Mesothelial cell of epicardium (in vitro differentiated cells): ENCODE measurements at regions not wholly inside any gene's neighbourhood (a gene's known extent, or its start where the extent isn't known, plus 50 kb on each side); places are given as distances from the start of the nearest gene placed in this dataset.

Experiments used
- DNase-seq, 2 experiments: peaks; one replicate each; pipeline ENCODE4 v3.0.0; 2021; ENCODE audit warnings: low spot score in 2 of 2; ENCODE audit not compliant: unreplicated experiment in 2 of 2
- H3K27ac Mint-ChIP-seq: 2 replicates; pipeline ENCODE4 v1.8.0; 2021; ENCODE audit warnings: mixed read lengths
- H3K27me3 Mint-ChIP-seq: 2 replicates; pipeline ENCODE4 v1.8.0; 2021; ENCODE audit warnings: low read depth, mixed read lengths
- H3K36me3 Mint-ChIP-seq: 2 replicates; pipeline ENCODE4 v1.8.0; 2021; ENCODE audit warnings: mixed read lengths
- H3K4me1 Mint-ChIP-seq: 2 replicates; pipeline ENCODE4 v1.8.0; 2021; ENCODE audit warnings: mixed read lengths
- H3K4me3 Mint-ChIP-seq: 2 replicates; pipeline ENCODE4 v1.8.0; 2021; ENCODE audit warnings: mild to moderate bottlenecking, moderate library complexity, mixed read lengths
- H3K9me3 Mint-ChIP-seq: 2 replicates; pipeline ENCODE4 v1.8.0; 2021; ENCODE audit warnings: mixed read lengths
- CTCF ChIP-seq: fragments of 200-600 bp; sonication (generic); IDR thresholded peaks from one replicate; pipeline ENCODE4 v1.5.0; 2021; ENCODE audit warnings: antibody characterized with exemption; ENCODE audit not compliant: unreplicated experiment

GRCh38 chr9:87120610-87121009 lies 173.3 kb upstream of the GAS1 start:
- H3K27me3 Mint-ChIP-seq: no peaks in the 10 kb centered on the region
- H3K4me3 Mint-ChIP-seq: no peak overlapping the region
- H3K4me1 Mint-ChIP-seq: peaks cover 53% of the 10 kb centered on the region
- peak overlapping the region; percentile 40 for H3K27ac Mint-ChIP-seq
- TF ChIP-seq CTCF: no peak
- no peaks in the 10 kb centered on the region for H3K9me3 Mint-ChIP-seq
- DNase-seq: no peak
- H3K36me3 Mint-ChIP-seq: no peaks in the 10 kb centered on the region

GRCh38 chr9:87122947-87123685 lies 175.8 kb upstream of the GAS1 start:
- no peak for DNase-seq
- no peaks in the 10 kb centered on the region for H3K9me3 Mint-ChIP-seq
- no peaks in the 10 kb centered on the region for H3K36me3 Mint-ChIP-seq
- no peak for TF ChIP-seq CTCF
- no peak overlapping the region for H3K4me3 Mint-ChIP-seq
- H3K27me3 Mint-ChIP-seq: no peaks in the 10 kb centered on the region
- H3K27ac Mint-ChIP-seq: peak overlapping the region; percentile 57
- H3K4me1 Mint-ChIP-seq: peaks cover 73% of the 10 kb centered on the region

GRCh38 chr9:87123830-87124229 lies 176.5 kb upstream of the GAS1 start:
- H3K36me3 Mint-ChIP-seq: no peaks in the 10 kb centered on the region
- no peak overlapping the region for H3K4me3 Mint-ChIP-seq
- no peaks in the 10 kb centered on the region for H3K27me3 Mint-ChIP-seq
- no peak for TF ChIP-seq CTCF
- H3K27ac Mint-ChIP-seq: peak overlapping the region; percentile 59
- H3K9me3 Mint-ChIP-seq: no peaks in the 10 kb centered on the region
- peaks cover 79% of the 10 kb centered on the region for H3K4me1 Mint-ChIP-seq
- DNase-seq: no peak

- no peak for TF ChIP-seq CTCF
- no peaks in the 10 kb centered on the region for H3K27me3 Mint-ChIP-seq
- H3K4me3 Mint-ChIP-seq: no peak overlapping the region
- DNase-seq: no peak
- H3K4me1 Mint-ChIP-seq: peaks cover 64% of the 10 kb centered on the region
- H3K27ac Mint-ChIP-seq: no peak overlapping the region
- no peaks in the 10 kb centered on the region for H3K36me3 Mint-ChIP-seq
- peaks cover 6% of the 10 kb centered on the region for H3K9me3 Mint-ChIP-seq
Measured at GRCh38 chr9:87125819-87126218, 178.5 kb upstream of the GAS1 start.

GRCh38 chr9:87127543-87127942 lies 180.2 kb upstream of the GAS1 start:
- TF ChIP-seq CTCF: no peak
- no peak overlapping the region for H3K4me3 Mint-ChIP-seq
- H3K4me1 Mint-ChIP-seq: peaks cover 52% of the 10 kb centered on the region
- no peak overlapping the region for H3K27ac Mint-ChIP-seq
- no peaks in the 10 kb centered on the region for H3K27me3 Mint-ChIP-seq
- H3K9me3 Mint-ChIP-seq: peaks cover 18% of the 10 kb centered on the region
- no peak for DNase-seq
- H3K36me3 Mint-ChIP-seq: peaks cover 9% of the 10 kb centered on the region
